GM21447 (cell line): ENCODE measurements at regions not wholly inside any gene's neighbourhood (a gene's known extent, or its start where the extent isn't known, plus 50 kb on each side); places are given as distances from the start of the nearest gene placed in this dataset.

Experiments
- ATAC-seq: cut with Tn5 transposase; IDR thresholded peaks from one replicate; pipeline ENCODE4 v1.9.1; 2021; ENCODE audit not compliant: unreplicated experiment

DNA sequence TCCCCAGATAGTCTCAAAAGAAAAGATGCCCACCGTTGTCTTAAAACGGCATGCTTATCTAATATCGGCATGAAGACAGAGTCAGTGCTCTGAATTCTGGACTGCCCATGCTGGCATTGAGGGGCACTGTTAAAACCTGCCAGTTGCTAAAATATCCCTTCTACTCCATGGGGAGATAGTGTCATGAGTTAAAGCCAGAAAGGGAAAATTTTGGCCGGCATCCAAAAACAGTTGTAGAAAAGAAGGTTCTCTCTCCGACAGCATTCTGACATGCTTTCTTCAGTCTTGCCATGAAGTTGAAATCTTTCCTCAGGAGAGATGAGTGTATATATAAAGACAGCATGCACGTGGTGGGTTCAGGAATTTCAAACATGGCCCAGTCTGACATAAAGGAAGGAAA, 401.3 kb upstream of the PIK3C3 start:
- no peak for ATAC-seq

DNA sequence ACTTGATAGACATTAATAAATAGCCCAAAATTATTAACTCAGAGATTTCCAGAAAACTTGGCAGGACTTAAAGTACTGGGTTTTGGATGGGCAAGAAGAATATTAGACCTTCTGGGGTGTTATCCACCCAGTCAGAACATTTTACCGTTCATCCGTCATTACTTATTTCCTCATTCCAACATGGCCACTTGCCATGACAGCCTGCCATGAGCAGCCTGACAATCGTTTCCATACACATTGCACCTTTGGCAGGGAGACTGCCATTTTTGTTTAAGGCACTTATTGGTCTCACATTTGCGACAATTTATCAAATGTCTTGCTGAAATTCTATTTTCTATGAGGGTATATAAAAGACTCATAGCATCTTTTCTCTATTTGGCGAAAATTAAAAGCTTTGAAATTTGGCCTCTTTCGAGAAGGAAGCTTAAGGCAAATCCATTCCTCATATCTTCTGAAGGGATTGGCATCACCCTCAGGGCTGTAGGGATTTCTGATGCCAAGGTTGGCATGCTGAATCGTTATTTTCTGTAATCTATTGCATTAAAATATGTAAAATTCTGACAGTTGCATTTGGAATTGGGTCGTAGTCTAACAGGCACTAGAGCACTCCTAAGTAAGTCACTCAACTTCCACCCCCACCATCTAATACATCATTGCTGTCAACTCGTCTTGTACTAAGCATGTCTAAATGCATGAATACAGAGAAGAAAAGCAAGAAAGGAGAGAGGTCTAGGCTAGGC, 406.3 kb upstream of the PIK3C3 start:
- ATAC-seq = no peak

DNA sequence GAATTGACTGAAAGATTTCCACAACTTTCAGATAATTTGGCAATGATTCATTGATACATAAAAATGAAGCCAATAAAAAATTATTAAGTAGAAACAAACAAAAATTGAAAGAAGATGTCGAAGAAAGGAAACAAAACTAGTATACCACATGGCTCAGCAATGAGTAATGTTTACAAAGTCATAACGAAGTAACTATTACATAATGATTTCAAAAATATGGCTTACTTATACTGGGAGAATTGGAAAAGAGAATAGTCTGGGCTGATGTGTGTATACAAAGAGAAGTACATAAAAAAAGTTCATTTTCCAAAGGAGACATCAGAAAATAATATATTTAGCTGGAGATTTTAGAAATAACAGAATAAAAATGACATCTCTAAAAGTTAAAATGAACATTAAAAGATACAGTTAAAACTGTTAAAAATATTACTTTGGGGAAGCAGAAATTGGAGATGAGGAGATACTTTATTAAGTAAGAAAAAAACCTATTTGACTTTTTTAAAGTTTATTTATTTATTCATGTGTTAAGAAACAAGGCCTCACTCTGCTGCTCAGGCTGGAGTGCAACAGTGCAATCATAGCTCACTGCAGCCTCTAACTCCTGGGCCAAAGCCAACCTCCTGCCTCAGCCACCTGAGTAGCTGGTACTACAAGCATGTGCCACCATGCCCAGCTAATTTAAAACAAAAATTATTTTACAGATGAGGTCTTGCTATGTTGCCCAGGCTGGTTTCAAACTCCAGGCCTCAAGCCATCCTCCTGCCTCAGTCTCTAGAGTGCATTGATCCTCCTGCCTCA, 409.7 kb upstream of the PIK3C3 start:
- ATAC-seq = no peak

DNA sequence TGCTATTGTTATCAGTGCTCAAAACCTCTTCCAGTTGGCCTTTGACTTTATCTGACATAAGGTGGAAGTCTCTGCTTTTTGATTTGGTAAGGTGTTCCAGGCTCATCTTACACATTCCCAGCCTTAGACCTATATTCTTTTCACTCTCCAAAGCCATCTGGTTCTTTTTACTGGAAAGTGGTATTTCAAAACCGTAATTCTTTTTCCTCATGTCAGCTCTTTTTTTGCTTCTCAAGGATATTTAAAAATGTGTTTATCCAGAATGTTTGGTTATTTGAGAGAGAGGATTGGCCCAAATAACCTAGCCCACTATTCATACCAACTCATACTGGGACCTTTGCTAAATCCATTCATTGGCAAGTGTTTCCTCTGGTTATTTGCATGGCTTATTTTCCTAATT, 411.2 kb upstream of the PIK3C3 start:
- ATAC-seq = no peak

DNA sequence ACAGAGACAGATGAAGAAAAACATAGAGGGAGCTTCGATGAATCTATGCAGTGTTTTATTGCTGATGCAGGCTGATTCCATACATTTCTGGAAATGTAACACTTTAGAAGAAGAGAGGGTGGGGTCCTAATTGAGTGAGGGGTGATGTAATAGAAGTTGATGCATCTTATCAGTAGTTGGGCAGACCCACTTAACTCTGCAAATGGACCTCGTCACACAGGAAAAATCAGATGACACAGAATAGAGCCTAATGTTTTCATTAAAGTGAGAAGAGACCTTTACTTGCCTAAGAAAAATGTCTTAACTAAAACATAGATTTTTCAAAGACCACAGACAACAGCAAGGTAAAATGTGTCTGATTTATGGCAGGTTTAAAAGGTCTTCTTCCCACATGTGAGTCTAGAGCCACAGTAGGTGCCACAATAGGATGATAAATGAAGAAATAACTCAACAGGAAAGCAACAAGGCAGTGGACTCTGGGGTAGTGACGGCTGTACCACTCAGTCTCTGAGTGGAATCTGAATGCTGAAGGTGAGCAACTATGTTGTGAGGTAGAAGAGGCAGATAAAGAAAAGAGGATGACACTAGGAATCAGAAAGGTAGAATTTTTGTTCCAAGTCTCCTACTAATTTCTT, 414.7 kb upstream of the PIK3C3 start:
- no peak for ATAC-seq

DNA sequence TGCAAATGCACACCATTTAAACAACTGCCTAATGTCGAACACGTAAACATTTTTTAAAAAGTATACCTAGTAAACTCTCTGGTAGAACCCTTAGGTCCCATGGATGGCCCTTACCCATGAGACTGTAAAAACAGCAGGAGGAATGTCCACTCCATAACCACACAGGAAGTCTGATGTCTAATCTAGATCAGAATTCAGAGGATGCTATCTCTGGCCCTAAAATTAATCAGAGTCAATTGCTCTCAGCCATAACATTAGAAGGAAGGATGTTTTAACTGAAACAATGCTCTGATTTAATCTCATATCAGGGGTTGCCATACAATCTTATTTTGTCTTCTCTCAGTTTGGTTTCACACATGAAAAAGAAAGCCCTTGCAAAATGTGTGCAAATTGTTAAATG, 416.3 kb upstream of the PIK3C3 start:
- ATAC-seq = no peak

DNA sequence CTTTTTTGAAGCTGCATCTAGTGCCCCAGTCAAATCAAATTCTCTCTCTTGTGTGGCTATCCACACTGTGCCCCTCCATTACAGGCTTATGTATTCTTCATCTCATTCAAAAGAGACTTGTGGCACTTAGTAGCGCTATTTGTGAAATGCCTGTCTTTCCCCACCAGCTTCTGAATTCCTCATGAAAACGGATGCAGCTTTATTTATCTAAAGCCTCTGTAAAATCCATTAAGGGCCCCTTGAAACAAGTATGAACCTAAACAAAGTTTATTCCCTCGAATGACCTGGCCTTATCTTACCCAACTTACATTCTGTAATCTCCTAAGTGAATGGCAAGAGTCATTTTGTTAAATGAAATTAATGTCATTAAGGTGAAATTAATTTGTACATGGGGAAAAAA, 417.4 kb upstream of the PIK3C3 start:
- no peak for ATAC-seq

DNA sequence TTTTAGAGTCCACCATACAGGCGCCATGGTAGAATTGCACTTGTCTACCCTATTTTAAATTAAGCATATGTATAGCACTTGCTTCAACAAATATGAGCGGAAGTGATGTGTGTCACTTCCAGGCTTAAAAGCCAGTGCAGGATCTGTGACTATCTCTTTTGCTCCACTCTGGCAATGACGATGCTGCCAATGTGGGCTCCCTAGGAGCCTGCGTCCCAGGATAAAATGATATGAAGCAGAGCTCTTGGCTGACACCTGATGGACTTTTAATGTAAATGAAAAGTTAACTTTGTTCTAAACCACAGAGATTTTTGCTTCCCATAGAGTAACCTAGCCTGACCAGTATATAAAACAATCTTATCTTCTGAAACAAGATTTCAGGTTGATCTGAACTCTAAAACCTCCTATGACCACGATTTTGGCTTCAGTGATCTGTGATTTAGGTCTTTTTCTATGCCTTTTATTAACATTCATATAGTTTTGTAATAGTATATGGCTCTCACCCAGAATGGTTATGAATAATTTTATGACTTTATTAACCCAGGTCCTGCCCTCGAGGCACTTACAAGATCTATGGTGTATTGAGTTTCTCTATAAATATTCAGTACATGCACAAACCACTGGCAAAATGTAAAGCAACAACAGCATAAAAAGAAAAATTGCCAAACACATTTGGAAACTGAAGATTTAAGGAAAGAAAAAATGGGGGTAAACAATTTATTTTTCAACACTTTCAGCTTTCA, 422.5 kb upstream of the PIK3C3 start:
- ATAC-seq = no peak

DNA sequence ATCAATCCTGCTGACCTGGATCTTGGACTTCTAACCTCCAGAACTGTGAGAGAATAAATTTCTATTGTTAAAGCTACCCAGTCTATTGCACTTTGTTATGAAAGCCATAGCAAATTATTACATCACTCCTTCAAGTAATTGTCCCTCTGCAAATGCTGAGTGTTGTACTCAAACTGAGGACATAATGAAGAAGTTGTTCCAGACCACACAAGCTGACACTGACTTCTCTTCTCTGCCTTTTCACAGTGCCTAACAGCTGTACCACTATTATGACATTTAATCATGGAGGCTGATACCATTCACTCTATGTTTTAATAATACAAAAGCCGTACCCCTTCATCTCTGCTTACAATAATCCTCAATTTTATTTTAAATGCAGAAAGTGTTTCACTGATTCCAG, 424.1 kb upstream of the PIK3C3 start:
- ATAC-seq = no peak

DNA sequence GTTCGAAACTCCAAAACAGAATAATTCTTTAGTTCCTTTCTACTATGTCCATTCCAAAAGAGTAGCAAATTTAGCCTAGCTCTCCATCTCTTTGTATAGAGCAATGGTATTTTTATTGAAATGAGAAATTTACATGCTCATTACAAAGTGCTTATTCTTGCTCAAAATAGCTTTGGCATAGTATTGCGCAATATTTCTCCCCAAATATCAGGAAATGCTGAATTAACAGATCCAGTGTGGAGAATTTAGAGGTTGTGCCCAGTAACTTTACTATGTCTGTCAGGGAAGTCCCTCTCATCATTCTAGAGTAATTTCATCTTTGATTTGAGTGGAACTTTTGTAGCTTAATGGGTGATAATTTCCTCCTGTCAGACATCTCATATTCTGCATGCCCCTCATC, 425.9 kb upstream of the PIK3C3 start:
- ATAC-seq = no peak

DNA sequence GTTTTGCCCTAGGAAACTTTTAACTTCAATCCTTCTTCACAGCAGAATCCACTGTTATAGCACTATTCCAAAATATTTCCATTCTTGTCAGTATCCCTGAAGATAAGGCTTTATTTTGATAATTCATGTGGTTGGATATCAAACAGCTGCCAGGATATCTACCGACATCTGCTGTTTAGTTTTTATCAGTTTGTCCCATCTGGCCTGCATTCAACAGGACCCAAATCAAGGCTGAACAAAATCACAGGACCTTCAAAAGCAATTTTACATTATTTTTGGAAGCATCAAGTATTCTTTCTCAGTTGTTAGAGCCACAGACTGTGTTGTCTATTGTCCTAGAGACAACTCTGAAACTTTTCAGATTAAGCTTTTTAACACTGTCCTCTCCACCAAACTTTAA, 429.0 kb upstream of the PIK3C3 start:
- no peak for ATAC-seq

DNA sequence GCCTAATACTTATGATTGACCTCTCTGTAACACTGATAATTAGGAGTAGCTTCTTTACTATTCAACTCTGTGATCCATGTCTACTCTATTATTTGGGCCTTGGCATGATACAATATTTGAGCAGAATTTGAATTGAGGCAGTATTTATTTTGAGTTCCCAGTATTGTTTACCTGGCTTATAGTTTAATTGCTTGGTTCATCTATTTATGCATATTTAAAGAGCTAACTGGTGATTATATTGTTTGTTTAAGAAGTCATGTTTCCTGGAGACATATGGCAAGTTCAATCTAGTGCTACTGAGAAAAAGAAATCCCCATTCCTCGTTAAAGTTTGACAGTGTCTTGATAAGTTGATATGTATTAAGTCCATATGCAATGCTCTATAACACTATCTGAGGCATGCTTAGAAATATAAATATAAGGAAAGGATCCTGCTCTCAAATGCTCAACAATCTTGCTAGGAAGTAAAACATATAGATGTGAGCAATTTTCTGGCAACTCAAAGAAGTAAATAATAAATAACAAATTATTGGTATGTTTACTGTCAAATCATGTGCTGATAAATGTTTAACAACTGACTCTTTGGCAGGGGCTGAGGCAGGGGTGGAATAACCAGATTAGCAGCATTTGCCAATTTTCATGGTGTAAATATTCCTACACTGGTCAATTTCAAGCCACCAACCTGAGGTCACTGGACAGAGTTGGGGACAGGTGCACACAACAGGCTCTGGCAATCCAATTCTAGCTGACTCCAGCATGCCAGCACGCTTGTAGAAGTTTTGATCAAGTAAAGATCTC, 430.2 kb upstream of the PIK3C3 start:
- ATAC-seq = no peak

DNA sequence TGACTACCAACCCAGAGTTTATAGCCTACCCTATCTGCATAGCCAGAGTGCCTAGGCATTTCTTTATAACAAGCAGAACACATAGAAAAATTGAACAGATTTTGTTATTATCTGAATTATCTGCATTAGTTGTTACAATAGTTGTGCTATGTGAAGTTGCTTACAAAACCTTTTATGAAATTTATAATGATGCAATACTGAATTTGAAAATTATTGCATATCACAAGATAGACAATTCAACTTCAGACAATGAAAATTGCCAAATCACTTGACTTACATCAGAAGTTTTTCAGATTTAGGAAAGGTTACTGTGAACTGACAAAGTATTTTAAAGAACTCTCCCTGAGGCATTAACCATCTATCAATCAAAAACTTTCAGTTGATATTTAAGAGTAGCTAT, 437.9 kb upstream of the PIK3C3 start:
- ATAC-seq = no peak

DNA sequence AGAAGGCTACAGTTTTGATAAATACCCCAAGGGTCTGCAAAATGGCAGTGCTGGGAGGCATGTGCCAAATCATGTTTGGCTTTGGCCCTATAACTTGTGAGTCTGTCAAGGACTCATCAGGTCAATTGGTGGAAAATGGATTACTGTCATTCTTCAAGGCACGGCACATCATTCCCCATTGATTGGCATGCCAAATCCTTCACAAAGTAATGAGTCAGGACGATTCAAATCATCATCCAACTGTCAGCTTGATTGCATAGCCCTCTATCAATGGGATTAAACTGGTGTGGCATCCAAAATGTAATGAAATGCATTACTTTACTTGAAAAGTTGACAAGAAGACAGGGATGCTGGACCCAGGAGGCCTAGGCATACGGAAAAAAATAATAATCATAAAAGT, 441.6 kb upstream of the PIK3C3 start:
- no peak for ATAC-seq

DNA sequence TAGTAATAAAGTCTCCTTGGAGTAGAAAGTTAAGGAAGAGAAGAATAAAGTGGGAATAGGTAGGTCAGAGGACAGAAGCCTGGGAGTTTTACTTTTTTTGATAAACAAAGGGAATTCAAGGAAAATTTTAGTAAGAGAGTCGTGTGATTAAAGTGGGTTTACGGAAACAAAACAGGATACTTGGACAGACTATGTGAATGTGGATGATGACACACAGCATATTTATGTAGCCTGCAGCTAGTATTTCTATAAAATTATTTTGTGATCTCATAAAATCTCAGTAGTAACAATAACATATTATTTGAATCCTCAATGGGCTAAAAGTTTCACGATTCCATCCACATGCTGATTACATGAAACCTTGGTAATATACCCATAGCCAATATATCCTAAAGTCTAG, 450.7 kb upstream of the PIK3C3 start:
- ATAC-seq = no peak

DNA sequence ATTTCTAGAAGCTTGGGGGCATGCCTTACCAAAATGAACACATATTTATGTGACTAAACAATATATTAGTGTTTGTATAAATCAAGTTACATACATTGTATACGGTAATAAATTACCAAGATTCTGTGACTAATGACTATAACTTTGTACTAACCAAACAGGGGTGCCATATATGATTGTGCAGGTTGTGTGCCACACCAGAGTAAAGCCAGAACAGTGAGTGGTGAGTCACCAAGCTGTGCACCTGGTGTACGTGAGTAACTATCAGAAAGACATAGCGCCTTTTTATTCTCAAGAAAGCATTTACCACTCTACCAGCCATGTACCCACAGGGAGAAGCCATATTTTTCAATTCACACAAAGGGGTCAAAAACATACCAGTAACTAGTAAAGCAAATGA, 453.2 kb upstream of the PIK3C3 start:
- no peak for ATAC-seq

DNA sequence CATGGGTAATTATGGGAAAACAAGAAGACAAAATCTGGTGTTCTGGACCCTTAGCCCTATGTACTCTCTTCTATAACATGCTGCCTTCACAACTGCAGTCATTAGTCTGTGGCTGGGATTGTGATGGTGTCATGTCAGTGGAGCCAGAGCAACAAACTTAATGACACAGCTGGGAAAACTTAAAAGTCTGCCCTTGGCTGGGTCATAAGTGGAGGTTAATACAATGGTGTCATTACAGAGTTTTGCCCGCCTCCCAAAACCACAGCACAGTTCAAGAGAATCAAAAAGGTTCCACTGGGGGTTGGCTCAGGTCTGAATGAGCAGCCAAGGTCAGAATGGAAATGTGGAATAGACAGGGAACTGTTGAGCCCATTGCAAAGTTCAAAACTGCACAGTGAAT, 455.7 kb upstream of the PIK3C3 start:
- ATAC-seq = no peak

DNA sequence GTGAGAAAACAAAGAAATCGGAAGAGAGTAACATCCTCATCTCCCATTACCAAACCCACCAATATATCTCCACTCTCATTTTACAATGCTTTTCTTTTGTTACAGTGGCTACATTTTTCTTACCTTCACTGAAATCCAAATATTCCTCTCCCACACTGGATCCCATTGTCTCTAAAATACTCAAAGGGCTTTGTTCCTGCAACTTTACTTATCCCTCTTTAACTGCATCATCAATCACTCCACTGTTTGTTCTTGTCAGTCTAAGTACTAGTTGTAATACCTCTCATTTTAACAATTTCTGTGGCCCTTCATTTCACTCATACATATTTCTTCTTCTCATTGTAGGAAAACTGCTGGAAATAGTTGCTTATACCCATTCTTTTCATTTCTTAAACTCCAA, 464.2 kb upstream of the PIK3C3 start:
- ATAC-seq = no peak

DNA sequence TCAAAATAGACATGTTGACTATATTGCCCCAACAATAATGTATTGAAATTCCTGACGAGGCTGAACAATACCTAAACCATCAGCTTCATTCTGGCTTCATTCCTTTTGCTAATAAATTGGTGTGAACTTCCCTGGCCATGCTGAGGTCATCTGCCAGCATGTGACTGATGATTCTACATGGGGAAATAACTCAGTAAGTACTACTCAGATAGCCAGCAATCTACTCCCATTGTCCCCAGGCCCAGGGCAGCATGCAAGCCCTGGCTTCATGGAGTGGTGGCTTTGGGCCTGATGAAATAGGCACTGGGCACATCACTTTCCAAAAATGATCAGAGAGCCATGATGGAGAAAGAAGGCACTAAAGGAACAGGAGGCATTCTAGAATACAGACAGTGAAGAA, 468.5 kb upstream of the PIK3C3 start:
- ATAC-seq = no peak

DNA sequence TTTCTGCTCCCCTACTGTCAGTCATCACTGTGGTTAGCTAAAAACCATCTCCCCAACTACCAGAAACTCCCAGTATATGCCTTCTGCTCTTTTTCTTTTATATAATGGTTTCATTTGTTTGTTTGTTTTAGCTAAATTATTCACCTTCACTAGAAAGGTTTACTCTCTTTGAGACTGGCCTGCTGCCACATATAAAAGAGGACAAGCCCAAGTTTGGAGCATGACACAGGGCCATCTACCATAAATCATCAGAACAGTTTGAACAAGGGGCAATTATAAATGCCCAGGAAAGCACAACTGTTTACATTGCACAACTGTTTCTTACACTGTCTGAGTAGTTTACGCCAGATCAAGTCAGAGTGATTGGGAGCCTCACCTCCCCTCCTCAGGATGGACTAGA, 471.0 kb upstream of the PIK3C3 start:
- no peak for ATAC-seq

DNA sequence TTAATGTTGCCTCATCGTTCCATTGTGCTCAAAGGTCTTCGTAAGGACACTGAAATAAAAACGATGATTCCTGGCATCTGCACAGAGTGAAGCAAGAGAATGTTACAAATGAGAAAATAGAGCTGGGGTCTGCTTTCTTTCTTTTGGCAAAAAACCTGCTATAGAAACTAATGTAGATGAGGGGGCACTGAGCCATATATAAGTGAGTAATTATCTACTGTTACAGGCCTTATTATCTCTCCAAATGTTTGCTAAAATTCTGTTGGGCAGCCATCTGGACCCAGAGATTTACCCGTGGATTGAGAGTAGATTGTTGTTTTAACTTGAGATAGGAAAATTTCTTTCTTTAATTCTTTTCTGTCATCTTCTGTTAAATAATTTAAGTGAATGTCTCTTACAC, 472.5 kb upstream of the PIK3C3 start:
- no peak for ATAC-seq
